ENCODE measurements at regions not wholly inside any gene's neighbourhood (a gene's known extent, or its start where the extent isn't known, plus 50 kb on each side); places are given as distances from the start of the nearest gene placed in this dataset.

GRCh38 chr3:177721864-177722785 lies 524.8 kb upstream of the TBL1XR1 start:
- WGBS, 2 donors, result 73 to 75% methylated on average over 3 of the region's 3 CpGs
- no peak for TF ChIP-seq EP300 (IDR thresholded peaks at IDR 0.05)
- no peak for TF ChIP-seq POLR2A (IDR thresholded peaks at IDR 0.05)
- TF ChIP-seq CTCF (IDR thresholded peaks at IDR 0.05), result no peak
- peak in 3 of 4 donors; percentile 22 to 59 (median 54) for TF ChIP-seq POLR2AphosphoS5 (IDR thresholded peaks at IDR 0.05)
- intact Hi-C loops (cut with DNase I), result loop anchor here (5.0 to 10.0 kb wide), 3 partner anchors 100 to 357 kb away; no protein-coding TSS in a partner anchor
- Histone ChIP-seq H3K27me3 (no peaks in the 10 kb centered on the region), H3K36me3 (no peaks in the 10 kb centered on the region), H3K9me3 (no peaks in the 10 kb centered on the region), H3K4me1 (peaks cover 0 to 50% (median 42%) of the 10 kb centered on the region in 4 donors), H3K4me3 (no peak overlapping the region), H3K27ac (peak overlapping the region in 3 of 4 donors; percentile 59 to 71 (median 67))
- no peak for DNase-seq

GRCh38 chr3:177724020-177724638 lies 526.8 kb upstream of the TBL1XR1 start:
- peak overlapping the region; percentile 59 to 71 (median 68) for H3K27ac ChIP-seq
- WGBS, 2 donors, result 36 to 66% methylated on average over 6 of the region's 6 CpGs
- peak; percentile 89 for DNase-seq

GRCh38 chr3:177725165-177725564 lies 527.9 kb upstream of the TBL1XR1 start:
- TF ChIP-seq EP300 (IDR thresholded peaks at IDR 0.05), result no peak
- TF ChIP-seq POLR2A (IDR thresholded peaks at IDR 0.05), result no peak
- no peak for TF ChIP-seq POLR2AphosphoS5 (IDR thresholded peaks at IDR 0.05)
- TF ChIP-seq CTCF (IDR thresholded peaks at IDR 0.05), result no peak
- no peaks in the 10 kb centered on the region for H3K9me3 ChIP-seq
- H3K4me1 ChIP-seq, result peaks cover 0 to 55% (median 44%) of the 10 kb centered on the region in 4 donors
- H3K27me3 ChIP-seq, result no peaks in the 10 kb centered on the region
- intact Hi-C loops (cut with DNase I), result loop anchor here (5.0 to 10.0 kb wide), 2 partner anchors 37 to 360 kb away; no protein-coding TSS in a partner anchor
- WGBS, 2 donors, result 92 to 93% methylated on average over 1 of the region's 1 CpG
- H3K27ac ChIP-seq, result peak overlapping the region; percentile 59 to 71 (median 68)
- DNase-seq, result no peak
- H3K36me3 ChIP-seq, result no peaks in the 10 kb centered on the region
- no peak overlapping the region for H3K4me3 ChIP-seq

More at GRCh38 chr3:177724020-177724638, 526.8 kb upstream of the TBL1XR1 start:
- no peaks in the 10 kb centered on the region for H3K27me3 ChIP-seq
- H3K36me3 ChIP-seq, result no peaks in the 10 kb centered on the region
- intact Hi-C loops (cut with DNase I), result loop anchor here (5.0 to 10.0 kb wide), 3 partner anchors 98 to 359 kb away; no protein-coding TSS in a partner anchor
- no peak overlapping the region for H3K4me3 ChIP-seq
- H3K9me3 ChIP-seq, result no peaks in the 10 kb centered on the region
- H3K4me1 ChIP-seq, result peaks cover 0 to 51% (median 42%) of the 10 kb centered on the region in 4 donors
- TF ChIP-seq POLR2AphosphoS5 (IDR thresholded peaks at IDR 0.05) (peak; percentile 44 to 66 (median 54)), POLR2A (IDR thresholded peaks at IDR 0.05) (no peak), CTCF (IDR thresholded peaks at IDR 0.05) (no peak), EP300 (IDR thresholded peaks at IDR 0.05) (peak in 2 of 4 donors; percentile 34 to 52)

GRCh38 chr3:177726807-177727206 lies 529.5 kb upstream of the TBL1XR1 start:
- DNase-seq, result no peak
- TF ChIP-seq POLR2AphosphoS5 (IDR thresholded peaks at IDR 0.05), result no peak
- no peak for TF ChIP-seq CTCF (IDR thresholded peaks at IDR 0.05)
- TF ChIP-seq POLR2A (IDR thresholded peaks at IDR 0.05), result no peak
- Histone ChIP-seq H3K36me3 (no peaks in the 10 kb centered on the region), H3K4me1 (peaks cover 0 to 56% (median 37%) of the 10 kb centered on the region in 4 donors), H3K27ac (no peak overlapping the region), H3K27me3 (no peaks in the 10 kb centered on the region), H3K9me3 (no peaks in the 10 kb centered on the region), H3K4me3 (no peak overlapping the region)
- WGBS, 2 donors, result 90 to 95% methylated on average over 3 of the region's 3 CpGs
- intact Hi-C loops (cut with DNase I), result loop anchor here (5.0 to 10.0 kb wide), 2 partner anchors 35 to 362 kb away; no protein-coding TSS in a partner anchor
